ENCODE measurements at regions not wholly inside any gene's neighbourhood (a gene's known extent, or its start where the extent isn't known, plus 50 kb on each side); places are given as distances from the start of the nearest gene placed in this dataset.

DNA sequence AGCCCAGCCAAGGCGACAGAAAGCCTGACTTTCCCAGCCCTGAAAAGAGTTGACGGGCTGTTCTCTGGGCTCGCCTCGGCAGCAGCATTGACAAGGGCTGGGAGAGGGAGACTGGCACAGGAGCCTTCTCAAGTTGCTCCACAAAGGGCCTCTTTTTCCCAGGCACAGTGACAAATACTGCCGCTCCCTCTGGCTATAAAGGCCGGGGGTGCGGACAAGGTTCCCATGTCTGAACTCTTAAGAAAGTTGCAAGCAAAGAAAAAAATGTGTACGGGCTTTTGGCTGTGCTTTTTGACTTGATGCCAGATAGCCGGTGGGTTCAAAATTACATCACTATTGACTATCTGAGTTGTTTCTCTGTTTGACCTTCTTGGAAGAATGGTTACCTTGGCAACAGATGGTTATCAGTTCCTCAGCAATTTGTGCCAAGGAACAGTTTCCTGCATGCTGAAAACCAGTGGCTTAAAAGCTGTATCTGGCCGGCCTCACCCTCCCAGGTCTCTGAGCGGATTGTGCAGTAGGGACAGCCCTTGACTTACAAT is 115.9 kb upstream of the EEPD1 start:
- TF ChIP-seq, protein P1, sequence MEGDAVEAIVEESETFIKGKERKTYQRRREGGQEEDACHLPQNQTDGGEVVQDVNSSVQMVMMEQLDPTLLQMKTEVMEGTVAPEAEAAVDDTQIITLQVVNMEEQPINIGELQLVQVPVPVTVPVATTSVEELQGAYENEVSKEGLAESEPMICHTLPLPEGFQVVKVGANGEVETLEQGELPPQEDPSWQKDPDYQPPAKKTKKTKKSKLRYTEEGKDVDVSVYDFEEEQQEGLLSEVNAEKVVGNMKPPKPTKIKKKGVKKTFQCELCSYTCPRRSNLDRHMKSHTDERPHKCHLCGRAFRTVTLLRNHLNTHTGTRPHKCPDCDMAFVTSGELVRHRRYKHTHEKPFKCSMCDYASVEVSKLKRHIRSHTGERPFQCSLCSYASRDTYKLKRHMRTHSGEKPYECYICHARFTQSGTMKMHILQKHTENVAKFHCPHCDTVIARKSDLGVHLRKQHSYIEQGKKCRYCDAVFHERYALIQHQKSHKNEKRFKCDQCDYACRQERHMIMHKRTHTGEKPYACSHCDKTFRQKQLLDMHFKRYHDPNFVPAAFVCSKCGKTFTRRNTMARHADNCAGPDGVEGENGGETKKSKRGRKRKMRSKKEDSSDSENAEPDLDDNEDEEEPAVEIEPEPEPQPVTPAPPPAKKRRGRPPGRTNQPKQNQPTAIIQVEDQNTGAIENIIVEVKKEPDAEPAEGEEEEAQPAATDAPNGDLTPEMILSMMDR (IDR thresholded peaks at IDR 0.05; ENCODE audit: low read depth, low read length) = no peak
- TF ChIP-seq EZH2phosphoT487 (IDR thresholded peaks at IDR 0.05; ENCODE audit: low read depth) = no peak
